ENCODE measurements at regions not wholly inside any gene's neighbourhood (a gene's known extent, or its start where the extent isn't known, plus 50 kb on each side); places are given as distances from the start of the nearest gene placed in this dataset.

- ATAC-seq (no peak), DNase-seq (no peak)
- TF ChIP-seq POLR2A (IDR thresholded peaks at IDR 0.05) (no peak), CTCF (IDR thresholded peaks at IDR 0.05) (no peak)
- Histone ChIP-seq H3K9me3 (no peaks in the 10 kb centered on the region), H3K4me1 (no peaks in the 10 kb centered on the region), H3K4me3 (no peak overlapping the region), H3K36me3 (no peaks in the 10 kb centered on the region), H3K27me3 (no peaks in the 10 kb centered on the region), H3K27ac (no peak overlapping the region)
- intact Hi-C loops (cut with DNase I): no loop called here
- WGBS (ENCODE audit: insufficient coverage, low coverage, low lambda C conversion rate, missing lambda C conversion rate): 87% methylated on average over 6 of the region's 7 CpGs
These were observed 269.4 kb downstream of the TCF7L2 start for GRCh38 chr10:113219446-113219845.

- DNase-seq: no peak
- no peak for TF ChIP-seq CTCF (IDR thresholded peaks at IDR 0.05)
- TF ChIP-seq POLR2A (IDR thresholded peaks at IDR 0.05): no peak
- Histone ChIP-seq H3K36me3 (no peaks in the 10 kb centered on the region), H3K4me1 (no peaks in the 10 kb centered on the region), H3K4me3 (no peak overlapping the region), H3K27ac (no peak overlapping the region), H3K9me3 (no peaks in the 10 kb centered on the region), H3K27me3 (no peaks in the 10 kb centered on the region)
- 54% methylated on average over 6 of the region's 6 CpGs for WGBS (ENCODE audit: insufficient coverage, low coverage, low lambda C conversion rate, missing lambda C conversion rate)
- intact Hi-C loops (cut with DNase I): no loop called here
- ATAC-seq: no peak
These were observed 271.7 kb downstream of the TCF7L2 start for GRCh38 chr10:113221756-113222168.

- no peaks in the 10 kb centered on the region for H3K27me3 ChIP-seq
- intact Hi-C loops (cut with DNase I): no loop called here
- no peaks in the 10 kb centered on the region for H3K4me1 ChIP-seq
- TF ChIP-seq POLR2A (IDR thresholded peaks at IDR 0.05) (no peak), CTCF (IDR thresholded peaks at IDR 0.05) (no peak)
- no peaks in the 10 kb centered on the region for H3K36me3 ChIP-seq
- no peaks in the 10 kb centered on the region for H3K9me3 ChIP-seq
- H3K27ac ChIP-seq: no peak overlapping the region
- no peak for ATAC-seq
- WGBS (ENCODE audit: insufficient coverage, low coverage, low lambda C conversion rate, missing lambda C conversion rate): 45% methylated on average over 12 of the region's 12 CpGs
- no peak for DNase-seq
- H3K4me3 ChIP-seq: no peak overlapping the region
These were observed 272.2 kb downstream of the TCF7L2 start for GRCh38 chr10:113222207-113222606.

- 87% methylated on average over 2 of the region's 2 CpGs for WGBS (ENCODE audit: insufficient coverage, low coverage, low lambda C conversion rate, missing lambda C conversion rate)
- no peak overlapping the region for H3K27ac ChIP-seq
- no peaks in the 10 kb centered on the region for H3K9me3 ChIP-seq
- no peak for ATAC-seq
- intact Hi-C loops (cut with DNase I): no loop called here
- H3K27me3 ChIP-seq: no peaks in the 10 kb centered on the region
- no peak for TF ChIP-seq POLR2A (IDR thresholded peaks at IDR 0.05)
- no peak for TF ChIP-seq CTCF (IDR thresholded peaks at IDR 0.05)
- no peak overlapping the region for H3K4me3 ChIP-seq
- H3K36me3 ChIP-seq: no peaks in the 10 kb centered on the region
- H3K4me1 ChIP-seq: no peaks in the 10 kb centered on the region
- DNase-seq: no peak
These were observed 275.3 kb downstream of the TCF7L2 start for GRCh38 chr10:113225364-113225763.

- TF ChIP-seq POLR2A (IDR thresholded peaks at IDR 0.05) (no peak), CTCF (IDR thresholded peaks at IDR 0.05) (no peak)
These were observed 275.9 kb downstream of the TCF7L2 start for GRCh38 chr10:113225903-113226302.

More at GRCh38 chr10:113225903-113226302, 275.9 kb downstream of the TCF7L2 start:
- Histone ChIP-seq H3K9me3 (no peaks in the 10 kb centered on the region), H3K27ac (no peak overlapping the region), H3K36me3 (no peaks in the 10 kb centered on the region), H3K4me1 (no peaks in the 10 kb centered on the region), H3K4me3 (no peak overlapping the region), H3K27me3 (no peaks in the 10 kb centered on the region)
- intact Hi-C loops (cut with DNase I): no loop called here
- WGBS (ENCODE audit: insufficient coverage, low coverage, low lambda C conversion rate, missing lambda C conversion rate): 71% methylated on average over 8 of the region's 11 CpGs
- DNase-seq (no peak), ATAC-seq (no peak)

All from right lobe of liver (tissue), 6 donors.